ENCODE measurements at regions not wholly inside any gene's neighbourhood (a gene's known extent, or its start where the extent isn't known, plus 50 kb on each side); places are given as distances from the start of the nearest gene placed in this dataset.

DNA sequence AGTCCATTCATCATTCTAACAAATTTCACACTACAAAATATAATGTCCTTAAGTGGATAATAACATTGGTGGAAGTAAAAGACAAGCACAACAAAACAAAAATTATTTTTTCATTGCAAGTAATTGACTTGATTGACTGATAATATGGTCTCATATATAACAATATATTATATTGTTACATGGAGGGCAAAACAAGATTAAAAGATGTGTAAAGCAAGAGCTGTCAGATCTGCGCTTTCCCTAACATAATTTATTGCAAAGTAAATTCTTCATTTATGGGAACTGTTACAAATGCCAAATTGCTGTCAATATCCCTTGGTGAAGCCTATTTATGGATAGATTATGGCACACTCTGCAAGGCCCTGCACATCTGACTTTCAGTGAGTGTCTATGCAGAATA, 233.6 kb downstream of the PCDH7 start:
- TF ChIP-seq, protein P1, sequence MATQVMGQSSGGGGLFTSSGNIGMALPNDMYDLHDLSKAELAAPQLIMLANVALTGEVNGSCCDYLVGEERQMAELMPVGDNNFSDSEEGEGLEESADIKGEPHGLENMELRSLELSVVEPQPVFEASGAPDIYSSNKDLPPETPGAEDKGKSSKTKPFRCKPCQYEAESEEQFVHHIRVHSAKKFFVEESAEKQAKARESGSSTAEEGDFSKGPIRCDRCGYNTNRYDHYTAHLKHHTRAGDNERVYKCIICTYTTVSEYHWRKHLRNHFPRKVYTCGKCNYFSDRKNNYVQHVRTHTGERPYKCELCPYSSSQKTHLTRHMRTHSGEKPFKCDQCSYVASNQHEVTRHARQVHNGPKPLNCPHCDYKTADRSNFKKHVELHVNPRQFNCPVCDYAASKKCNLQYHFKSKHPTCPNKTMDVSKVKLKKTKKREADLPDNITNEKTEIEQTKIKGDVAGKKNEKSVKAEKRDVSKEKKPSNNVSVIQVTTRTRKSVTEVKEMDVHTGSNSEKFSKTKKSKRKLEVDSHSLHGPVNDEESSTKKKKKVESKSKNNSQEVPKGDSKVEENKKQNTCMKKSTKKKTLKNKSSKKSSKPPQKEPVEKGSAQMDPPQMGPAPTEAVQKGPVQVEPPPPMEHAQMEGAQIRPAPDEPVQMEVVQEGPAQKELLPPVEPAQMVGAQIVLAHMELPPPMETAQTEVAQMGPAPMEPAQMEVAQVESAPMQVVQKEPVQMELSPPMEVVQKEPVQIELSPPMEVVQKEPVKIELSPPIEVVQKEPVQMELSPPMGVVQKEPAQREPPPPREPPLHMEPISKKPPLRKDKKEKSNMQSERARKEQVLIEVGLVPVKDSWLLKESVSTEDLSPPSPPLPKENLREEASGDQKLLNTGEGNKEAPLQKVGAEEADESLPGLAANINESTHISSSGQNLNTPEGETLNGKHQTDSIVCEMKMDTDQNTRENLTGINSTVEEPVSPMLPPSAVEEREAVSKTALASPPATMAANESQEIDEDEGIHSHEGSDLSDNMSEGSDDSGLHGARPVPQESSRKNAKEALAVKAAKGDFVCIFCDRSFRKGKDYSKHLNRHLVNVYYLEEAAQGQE (IDR thresholded peaks at IDR 0.05; ENCODE audit: insufficient read depth in 1 of 2, low read depth in 2 of 2, low read length in 1 of 2), result no peak
- TF ChIP-seq, protein P2, sequence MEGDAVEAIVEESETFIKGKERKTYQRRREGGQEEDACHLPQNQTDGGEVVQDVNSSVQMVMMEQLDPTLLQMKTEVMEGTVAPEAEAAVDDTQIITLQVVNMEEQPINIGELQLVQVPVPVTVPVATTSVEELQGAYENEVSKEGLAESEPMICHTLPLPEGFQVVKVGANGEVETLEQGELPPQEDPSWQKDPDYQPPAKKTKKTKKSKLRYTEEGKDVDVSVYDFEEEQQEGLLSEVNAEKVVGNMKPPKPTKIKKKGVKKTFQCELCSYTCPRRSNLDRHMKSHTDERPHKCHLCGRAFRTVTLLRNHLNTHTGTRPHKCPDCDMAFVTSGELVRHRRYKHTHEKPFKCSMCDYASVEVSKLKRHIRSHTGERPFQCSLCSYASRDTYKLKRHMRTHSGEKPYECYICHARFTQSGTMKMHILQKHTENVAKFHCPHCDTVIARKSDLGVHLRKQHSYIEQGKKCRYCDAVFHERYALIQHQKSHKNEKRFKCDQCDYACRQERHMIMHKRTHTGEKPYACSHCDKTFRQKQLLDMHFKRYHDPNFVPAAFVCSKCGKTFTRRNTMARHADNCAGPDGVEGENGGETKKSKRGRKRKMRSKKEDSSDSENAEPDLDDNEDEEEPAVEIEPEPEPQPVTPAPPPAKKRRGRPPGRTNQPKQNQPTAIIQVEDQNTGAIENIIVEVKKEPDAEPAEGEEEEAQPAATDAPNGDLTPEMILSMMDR (IDR thresholded peaks at IDR 0.05), result no peak
- TF ChIP-seq TCF7L2 (IDR thresholded peaks at IDR 0.05; ENCODE audit: low read depth, low read length), result no peak

Measured in Panc1 (cell line).